Hippocampal formation (tissue), 2 donors: ENCODE measurements at regions not wholly inside any gene's neighbourhood (a gene's known extent, or its start where the extent isn't known, plus 50 kb on each side); places are given as distances from the start of the nearest gene placed in this dataset.
"Not testable (repeated sequence)": the region's sequence is repeated elsewhere in the genome, so short reads cannot be mapped to it uniquely, and the experiment has no call there.

Source experiments
- DNase-seq, 2 donors: peaks; one replicate each; lab custom pipeline; 2025; lab: John Stamatoyannopoulos, UW

- not testable (repeated sequence) for DNase-seq
Observed at GRCh38 chr12:14032191-14032590, 50.8 kb upstream of the GRIN2B start.

GRCh38 chr12:14043776-14044175 lies 62.4 kb upstream of the GRIN2B start:
- DNase-seq = no peak

- no peak for DNase-seq
Observed at GRCh38 chr12:14048941-14049545, 67.6 kb upstream of the GRIN2B start.

- DNase-seq = no peak
Observed at GRCh38 chr12:14057895-14058294, 76.5 kb upstream of the GRIN2B start.

GRCh38 chr12:14058717-14059116 lies 77.3 kb upstream of the GRIN2B start:
- peak in 1 of 2 donors; percentile 11 for DNase-seq

- no peak for DNase-seq
Observed at GRCh38 chr12:14059548-14059947, 78.1 kb upstream of the GRIN2B start.

GRCh38 chr12:14065616-14066015 lies 84.2 kb upstream of the GRIN2B start:
- no peak for DNase-seq

GRCh38 chr12:14066021-14066420 lies 84.6 kb upstream of the GRIN2B start:
- DNase-seq = no peak

GRCh38 chr12:14068961-14069360 lies 87.6 kb upstream of the GRIN2B start:
- DNase-seq = no peak

GRCh38 chr12:14071833-14072232 lies 90.4 kb upstream of the GRIN2B start:
- no peak for DNase-seq

- no peak for DNase-seq
Observed at GRCh38 chr12:14072987-14073386, 91.6 kb upstream of the GRIN2B start.

- no peak for DNase-seq
Observed at GRCh38 chr12:14075797-14076393, 94.5 kb upstream of the GRIN2B start.

- no peak for DNase-seq
Observed at GRCh38 chr12:14076538-14076937, 95.1 kb upstream of the GRIN2B start.

- DNase-seq = no peak
Observed at GRCh38 chr12:14086838-14087237, 105.4 kb upstream of the GRIN2B start.

GRCh38 chr12:14099994-14100393 lies 118.6 kb upstream of the GRIN2B start:
- no peak for DNase-seq

GRCh38 chr12:14101556-14101955 lies 120.2 kb upstream of the GRIN2B start:
- DNase-seq = not testable (repeated sequence)

- peak in 1 of 2 donors; percentile 5 for DNase-seq
Observed at GRCh38 chr12:14111230-14111865, 129.9 kb upstream of the GRIN2B start.

- DNase-seq = no peak
Observed at GRCh38 chr12:14113031-14113430, 131.6 kb upstream of the GRIN2B start.

GRCh38 chr12:14126692-14127091 lies 145.3 kb upstream of the GRIN2B start:
- no peak for DNase-seq

- DNase-seq = peak in 1 of 2 donors; percentile 54
Observed at GRCh38 chr12:14129611-14130195, 148.3 kb upstream of the GRIN2B start.

- no peak for DNase-seq
Observed at GRCh38 chr12:14135996-14136395, 154.6 kb upstream of the GRIN2B start.

- DNase-seq = no peak
Observed at GRCh38 chr12:14138495-14138894, 157.1 kb upstream of the GRIN2B start.
